Neural cell (in vitro differentiated cells): ENCODE measurements at regions not wholly inside any gene's neighbourhood (a gene's known extent, or its start where the extent isn't known, plus 50 kb on each side); places are given as distances from the start of the nearest gene placed in this dataset.

Source experiments
- H2AFZ ChIP-seq: fragments of 200-600, 300-800 bp; sonication (generic), shearing (Covaris generic); 2 replicates; pipeline ENCODE4 v1.6.0; 2014; ENCODE audit warnings: low read depth, mild to moderate bottlenecking, antibody characterized with exemption, low read length, moderate library complexity
- H3F3A ChIP-seq: fragments of 200-600 bp; shearing (Covaris generic); 2 replicates; pipeline ENCODE4 v1.6.1; 2016; ENCODE audit warnings: mild to moderate bottlenecking, moderate library complexity, mixed read lengths, antibody characterized with exemption, low read length; ENCODE audit not compliant: insufficient read depth, poor library complexity, severe bottlenecking
- H3K27ac ChIP-seq: fragments of 200-600, 300-800 bp; sonication (generic), shearing (Covaris generic); 2 replicates; pipeline ENCODE4 v1.5.1; 2014; ENCODE audit warnings: mild to moderate bottlenecking, low read length, moderate library complexity
- H3K27me3 ChIP-seq: fragments of 300-800, 200-600 bp; sonication (generic), shearing (Covaris generic); 2 replicates; pipeline ENCODE4 v1.6.0; 2014; ENCODE audit warnings: mild to moderate bottlenecking, low read depth, low read length, moderate library complexity; ENCODE audit not compliant: insufficient read depth
- H3K36me3 ChIP-seq: fragments of 300-800, 200-600 bp; sonication (generic), shearing (Covaris generic); 2 replicates; pipeline ENCODE4 v1.5.1; 2014; ENCODE audit warnings: mild to moderate bottlenecking, antibody characterized with exemption, low read length, moderate library complexity; ENCODE audit not compliant: insufficient read depth
- H3K4me2 ChIP-seq: fragments of 300-800, 200-600 bp; sonication (generic), shearing (Covaris generic); 2 replicates; pipeline ENCODE4 v1.6.0; 2014; ENCODE audit warnings: mild to moderate bottlenecking, low read length
- H3K4me3 ChIP-seq: fragments of 300-800, 200-600 bp; sonication (generic), shearing (Covaris generic); 2 replicates; pipeline ENCODE4 v1.5.1; 2014; ENCODE audit warnings: mild to moderate bottlenecking, low read length, moderate library complexity
- H3K79me2 ChIP-seq: fragments of 200-600 bp; shearing (Covaris generic); replicated peaks from 2 replicates; pipeline ENCODE4 v1.6.0; 2014; ENCODE audit warnings: mild to moderate bottlenecking, low read length, moderate library complexity; ENCODE audit not compliant: insufficient read depth
- H3K9ac ChIP-seq: fragments of 300-800, 200-600 bp; sonication (generic), shearing (Covaris generic); 2 replicates; pipeline ENCODE4 v1.6.1; 2016; ENCODE audit warnings: mild to moderate bottlenecking, low read length, mixed read lengths
- H3K9me2 ChIP-seq: fragments of 200-600 bp; shearing (Covaris generic); 2 replicates; pipeline ENCODE4 v1.6.1; 2016; ENCODE audit warnings: mild to moderate bottlenecking, low read length, mixed read lengths; ENCODE audit not compliant: insufficient read depth
- H3K9me3 ChIP-seq: fragments of 200-600, 300-800 bp; sonication (generic), shearing (Covaris generic); 2 replicates; pipeline ENCODE4 v1.6.1; 2016; ENCODE audit warnings: mild to moderate bottlenecking, mixed run types, low read length, moderate library complexity, mixed read lengths
- H4K20me1 ChIP-seq: fragments of 200-600 bp; shearing (Covaris generic); 2 replicates; pipeline ENCODE4 v1.6.1; 2016; ENCODE audit warnings: mild to moderate bottlenecking, mixed run types; ENCODE audit not compliant: insufficient read depth
- EP300 ChIP-seq: fragments of 450-650 bp; conservative IDR thresholded peaks from 2 replicates; pipeline ENCODE4 v1.6.1; 2014; ENCODE audit warnings: antibody characterized with exemption, mild to moderate bottlenecking, moderate library complexity; ENCODE audit not compliant: poor library complexity, severe bottlenecking
- EZH2 ChIP-seq: fragments of 200-600, 300-800 bp; shearing (Covaris generic), sonication (generic); IDR thresholded peaks from 2 replicates; pipeline ENCODE4 v1.6.1; 2014; ENCODE audit warnings: antibody characterized with exemption, low read length, borderline replicate concordance, mild to moderate bottlenecking; ENCODE audit not compliant: insufficient read depth, poor library complexity, severe bottlenecking
- MXI1 ChIP-seq: fragments of 450-650 bp; conservative IDR thresholded peaks from 2 replicates; pipeline ENCODE4 v1.6.1; 2014; ENCODE audit warnings: antibody characterized with exemption, mild to moderate bottlenecking; ENCODE audit not compliant: poor library complexity, severe bottlenecking
- POLR2AphosphoS5 ChIP-seq: IDR thresholded peaks from 2 replicates; pipeline ENCODE4 v1.6.1; 2012
- RAD21 ChIP-seq: fragments of 450-650 bp; conservative IDR thresholded peaks from 2 replicates; pipeline ENCODE4 v1.6.1; 2014; ENCODE audit warnings: antibody characterized with exemption, mild to moderate bottlenecking, moderate library complexity
- SMC3 ChIP-seq: fragments of 450-650 bp; conservative IDR thresholded peaks from 2 replicates; pipeline ENCODE4 v1.6.1; 2014; ENCODE audit warnings: antibody characterized with exemption, mild to moderate bottlenecking, moderate library complexity; ENCODE audit not compliant: poor library complexity
- TAF1 ChIP-seq: IDR thresholded peaks from 2 replicates; pipeline ENCODE4 v1.6.1; 2012; ENCODE audit warnings: low read depth
- TF ChIP-seq, protein P1 (sequence below): fragments of 450-650 bp; IDR thresholded peaks from 2 replicates; pipeline ENCODE4 v1.5.1; 2014; ENCODE audit warnings: antibody characterized with exemption, mild to moderate bottlenecking, moderate library complexity; ENCODE audit not compliant: poor library complexity, severe bottlenecking
- TF ChIP-seq, protein P2 (sequence below): IDR thresholded peaks from 2 replicates; pipeline ENCODE4 v1.6.1; 2012; ENCODE audit warnings: borderline replicate concordance

DNA sequence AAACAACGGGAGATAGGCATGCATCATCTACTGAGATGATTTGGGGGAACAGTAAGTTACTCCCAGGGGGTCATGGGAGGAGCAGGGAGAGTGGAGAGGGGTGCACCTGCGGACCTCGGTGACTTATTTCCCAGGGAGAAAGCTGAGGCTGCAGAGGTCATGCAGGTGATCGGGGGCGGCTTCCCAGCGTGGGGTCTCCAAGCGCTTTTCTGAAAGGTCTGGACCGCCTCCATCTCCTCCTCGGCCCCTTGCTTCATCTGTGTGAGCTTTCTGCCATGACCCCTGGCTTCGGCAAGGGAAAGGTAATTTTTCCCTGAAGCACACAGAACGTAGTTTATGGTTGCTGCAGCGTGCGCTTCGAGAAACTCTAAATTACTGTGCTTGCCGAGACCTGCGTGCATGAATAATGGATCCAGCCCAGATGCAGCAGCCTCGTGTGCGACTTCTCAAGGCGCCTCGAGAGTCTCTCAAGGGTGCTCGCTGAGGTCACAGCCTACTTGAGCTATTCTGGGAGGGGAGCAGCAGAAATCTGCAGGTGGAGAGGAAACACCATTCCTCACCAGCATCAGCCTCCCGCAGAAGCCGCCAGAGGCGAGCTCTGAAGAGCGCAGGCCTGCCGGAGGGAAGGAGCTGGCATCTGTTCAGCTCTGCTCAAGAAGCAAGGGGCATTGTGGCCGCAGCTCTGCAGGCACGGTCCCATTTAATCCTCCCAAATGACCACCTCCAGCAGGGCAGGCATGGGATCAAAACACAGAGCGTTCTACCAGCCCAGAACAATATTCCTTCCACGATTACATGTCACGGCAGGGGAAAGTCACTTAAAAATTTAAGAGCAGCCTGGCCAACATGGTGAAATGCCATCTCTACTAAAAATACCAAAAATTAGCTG, 308.4 kb upstream of the MYT1L start:
- Histone ChIP-seq H3K79me2 (no peaks in the 10 kb centered on the region), H3K36me3 (no peaks in the 10 kb centered on the region), H3K9me3 (no peaks in the 10 kb centered on the region), H3K27ac (peak overlapping the region; percentile 12), H3K27me3 (no peaks in the 10 kb centered on the region), H4K20me1 (no peaks in the 10 kb centered on the region), H3K9ac (peak overlapping the region; percentile 29), H2AFZ (peak overlapping the region; percentile 5), H3F3A (no peaks in the 10 kb centered on the region), H3K4me2 (no peak overlapping the region), H3K4me3 (no peak overlapping the region), H3K9me2 (no peaks in the 10 kb centered on the region)
- TF ChIP-seq POLR2AphosphoS5: no peak
- no peak for TF ChIP-seq RAD21
- TF ChIP-seq, protein P1, sequence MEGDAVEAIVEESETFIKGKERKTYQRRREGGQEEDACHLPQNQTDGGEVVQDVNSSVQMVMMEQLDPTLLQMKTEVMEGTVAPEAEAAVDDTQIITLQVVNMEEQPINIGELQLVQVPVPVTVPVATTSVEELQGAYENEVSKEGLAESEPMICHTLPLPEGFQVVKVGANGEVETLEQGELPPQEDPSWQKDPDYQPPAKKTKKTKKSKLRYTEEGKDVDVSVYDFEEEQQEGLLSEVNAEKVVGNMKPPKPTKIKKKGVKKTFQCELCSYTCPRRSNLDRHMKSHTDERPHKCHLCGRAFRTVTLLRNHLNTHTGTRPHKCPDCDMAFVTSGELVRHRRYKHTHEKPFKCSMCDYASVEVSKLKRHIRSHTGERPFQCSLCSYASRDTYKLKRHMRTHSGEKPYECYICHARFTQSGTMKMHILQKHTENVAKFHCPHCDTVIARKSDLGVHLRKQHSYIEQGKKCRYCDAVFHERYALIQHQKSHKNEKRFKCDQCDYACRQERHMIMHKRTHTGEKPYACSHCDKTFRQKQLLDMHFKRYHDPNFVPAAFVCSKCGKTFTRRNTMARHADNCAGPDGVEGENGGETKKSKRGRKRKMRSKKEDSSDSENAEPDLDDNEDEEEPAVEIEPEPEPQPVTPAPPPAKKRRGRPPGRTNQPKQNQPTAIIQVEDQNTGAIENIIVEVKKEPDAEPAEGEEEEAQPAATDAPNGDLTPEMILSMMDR: no peak
- TF ChIP-seq EZH2: no peak
- TF ChIP-seq, protein P2, sequence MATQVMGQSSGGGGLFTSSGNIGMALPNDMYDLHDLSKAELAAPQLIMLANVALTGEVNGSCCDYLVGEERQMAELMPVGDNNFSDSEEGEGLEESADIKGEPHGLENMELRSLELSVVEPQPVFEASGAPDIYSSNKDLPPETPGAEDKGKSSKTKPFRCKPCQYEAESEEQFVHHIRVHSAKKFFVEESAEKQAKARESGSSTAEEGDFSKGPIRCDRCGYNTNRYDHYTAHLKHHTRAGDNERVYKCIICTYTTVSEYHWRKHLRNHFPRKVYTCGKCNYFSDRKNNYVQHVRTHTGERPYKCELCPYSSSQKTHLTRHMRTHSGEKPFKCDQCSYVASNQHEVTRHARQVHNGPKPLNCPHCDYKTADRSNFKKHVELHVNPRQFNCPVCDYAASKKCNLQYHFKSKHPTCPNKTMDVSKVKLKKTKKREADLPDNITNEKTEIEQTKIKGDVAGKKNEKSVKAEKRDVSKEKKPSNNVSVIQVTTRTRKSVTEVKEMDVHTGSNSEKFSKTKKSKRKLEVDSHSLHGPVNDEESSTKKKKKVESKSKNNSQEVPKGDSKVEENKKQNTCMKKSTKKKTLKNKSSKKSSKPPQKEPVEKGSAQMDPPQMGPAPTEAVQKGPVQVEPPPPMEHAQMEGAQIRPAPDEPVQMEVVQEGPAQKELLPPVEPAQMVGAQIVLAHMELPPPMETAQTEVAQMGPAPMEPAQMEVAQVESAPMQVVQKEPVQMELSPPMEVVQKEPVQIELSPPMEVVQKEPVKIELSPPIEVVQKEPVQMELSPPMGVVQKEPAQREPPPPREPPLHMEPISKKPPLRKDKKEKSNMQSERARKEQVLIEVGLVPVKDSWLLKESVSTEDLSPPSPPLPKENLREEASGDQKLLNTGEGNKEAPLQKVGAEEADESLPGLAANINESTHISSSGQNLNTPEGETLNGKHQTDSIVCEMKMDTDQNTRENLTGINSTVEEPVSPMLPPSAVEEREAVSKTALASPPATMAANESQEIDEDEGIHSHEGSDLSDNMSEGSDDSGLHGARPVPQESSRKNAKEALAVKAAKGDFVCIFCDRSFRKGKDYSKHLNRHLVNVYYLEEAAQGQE: no peak
- TF ChIP-seq TAF1: no peak
- no peak for TF ChIP-seq MXI1
- TF ChIP-seq SMC3: no peak
- no peak for TF ChIP-seq EP300

DNA sequence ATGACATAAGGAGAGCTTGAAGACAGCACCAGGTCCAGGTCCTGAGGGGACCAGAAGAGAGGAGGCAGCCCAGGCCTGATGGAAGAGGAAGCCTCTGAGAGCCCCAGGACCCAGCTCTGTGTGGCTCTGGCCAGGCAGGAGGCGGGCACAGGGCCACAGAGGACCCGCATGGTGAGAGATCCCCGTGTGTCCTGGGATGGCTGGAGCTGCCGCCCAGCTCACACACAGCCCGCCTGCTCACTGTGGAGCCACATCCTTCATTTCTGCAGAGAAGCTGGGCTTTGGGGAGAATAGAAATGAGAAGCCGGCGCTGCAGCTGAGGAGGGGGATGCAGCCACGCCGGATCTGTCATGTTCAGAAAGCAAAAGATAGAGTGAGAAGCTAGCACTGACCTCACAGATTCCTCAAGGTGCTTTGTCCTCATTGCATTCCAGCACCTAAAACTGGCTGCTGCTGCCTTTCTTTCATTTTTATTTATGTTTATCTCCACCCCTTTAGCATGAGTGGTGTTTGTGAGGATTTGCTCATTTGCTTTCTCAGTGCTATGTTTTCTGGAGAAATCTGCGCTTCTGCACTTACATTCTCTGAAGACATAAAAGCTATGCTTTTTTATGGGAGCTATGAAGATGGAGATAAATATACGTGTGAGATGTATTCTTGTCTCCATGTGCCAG, 307.6 kb upstream of the MYT1L start:
- Histone ChIP-seq H3K9ac (peak overlapping the region; percentile 29), H3K4me2 (no peak overlapping the region), H3K9me2 (no peaks in the 10 kb centered on the region), H3K27ac (peak overlapping the region; percentile 11), H3F3A (no peaks in the 10 kb centered on the region), H3K27me3 (no peaks in the 10 kb centered on the region), H3K79me2 (no peaks in the 10 kb centered on the region), H3K9me3 (no peaks in the 10 kb centered on the region), H3K36me3 (no peaks in the 10 kb centered on the region), H4K20me1 (no peaks in the 10 kb centered on the region), H2AFZ (peak overlapping the region; percentile 5), H3K4me3 (no peak overlapping the region)
- TF ChIP-seq, protein P2: no peak
- no peak for TF ChIP-seq POLR2AphosphoS5
- no peak for TF ChIP-seq EP300
- no peak for TF ChIP-seq SMC3
- TF ChIP-seq, protein P1: no peak
- TF ChIP-seq MXI1: no peak
- no peak for TF ChIP-seq EZH2
- no peak for TF ChIP-seq TAF1
- TF ChIP-seq RAD21: no peak
